H1 (cell line): ENCODE measurements at regions not wholly inside any gene's neighbourhood (a gene's known extent, or its start where the extent isn't known, plus 50 kb on each side); places are given as distances from the start of the nearest gene placed in this dataset.

Experiments
- CEBPB ChIP-seq: IDR thresholded peaks from 2 replicates; pipeline ENCODE4 v1.6.1; 2012; ENCODE audit warnings: low read depth, low read length
- E2F6 ChIP-seq: IDR thresholded peaks from 2 replicates; pipeline ENCODE4 v1.6.1; 2012; ENCODE audit warnings: inconsistent platforms
- POLR2A ChIP-seq, 2 experiments: IDR thresholded peaks; 1 replicate in 1 of 2; 2 replicates in 1 of 2; pipeline ENCODE4 v1.6.1; 2011; ENCODE audit warnings: low read depth in 2 of 2, low read length in 2 of 2, mild to moderate bottlenecking in 2 of 2; ENCODE audit errors: control extremely low read depth in 1 of 2
- ZNF274 ChIP-seq: IDR thresholded peaks from 2 replicates; pipeline ENCODE4 v1.7.0; 2012; ENCODE audit warnings: low read length, borderline replicate concordance; ENCODE audit errors: extremely low read depth

GRCh38 chr2:228866044-228866443 is 405.0 kb downstream of the PID1 start:
- TF ChIP-seq POLR2A (IDR thresholded peaks at IDR 0.05; ENCODE audit: control extremely low read depth in 1 of 2, low read depth in 2 of 2, low read length in 2 of 2): no peak
- TF ChIP-seq E2F6: no peak
- no peak for TF ChIP-seq ZNF274
- no peak for TF ChIP-seq CEBPB
